ENCODE measurements at regions not wholly inside any gene's neighbourhood (a gene's known extent, or its start where the extent isn't known, plus 50 kb on each side); places are given as distances from the start of the nearest gene placed in this dataset.

DNA sequence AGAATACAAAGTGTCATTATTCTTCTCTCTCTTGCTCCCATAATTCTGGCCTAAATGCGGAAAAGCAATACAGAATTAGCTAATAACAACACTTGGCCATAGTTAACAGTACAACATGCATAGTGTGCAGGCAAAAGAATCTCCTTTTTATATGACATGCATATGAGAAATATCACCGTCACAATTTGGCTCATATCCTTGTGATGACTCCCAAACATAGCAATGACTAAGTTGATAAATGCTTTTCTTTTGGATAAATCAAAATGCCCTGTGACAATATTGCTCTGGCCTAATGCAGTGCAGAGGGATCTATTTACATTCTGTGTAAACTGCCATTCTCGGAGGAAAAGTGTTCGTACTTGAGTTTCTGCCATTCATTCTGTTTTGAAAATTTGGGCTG is 121.9 kb upstream of the GHR start:
- H3K9me3 ChIP-seq (ENCODE audit: control insufficient read depth, low read length), result peaks cover 6% of the 10 kb centered on the region
- no peak overlapping the region for H2BK12ac ChIP-seq (ENCODE audit: low read length in 2 of 2)
- H3K4me2 ChIP-seq (ENCODE audit: low read length, poor library complexity, severe bottlenecking), result no peak overlapping the region
- no peak for DNase-seq
- no peak overlapping the region for H2AFZ ChIP-seq (ENCODE audit: low read depth, low read length)
- no peak overlapping the region for H3K18ac ChIP-seq (ENCODE audit: low read depth in 1 of 2, low read length in 2 of 2)
- H3K4me3 ChIP-seq (ENCODE audit: insufficient read depth in 1 of 2, low read depth in 1 of 2, low read length in 2 of 2), result no peak overlapping the region
- no peak overlapping the region for H2BK15ac ChIP-seq (ENCODE audit: low read depth, poor library complexity, severe bottlenecking)
- H2BK5ac ChIP-seq (ENCODE audit: low read depth, low read length, poor library complexity, severe bottlenecking), result no peak overlapping the region
- H3K9ac ChIP-seq (ENCODE audit: low read length), result no peak overlapping the region
- no peaks in the 10 kb centered on the region for H3K4me1 ChIP-seq (ENCODE audit: control insufficient read depth, insufficient read depth, low read depth, low read length)
- no peaks in the 10 kb centered on the region for H3K27me3 ChIP-seq (ENCODE audit: control insufficient read depth in 1 of 2, insufficient read depth in 1 of 2, low read length in 2 of 2)
- H3K23ac ChIP-seq (ENCODE audit: low read length in 2 of 2), result no peak overlapping the region
- H3K36me3 ChIP-seq (ENCODE audit: control insufficient read depth in 1 of 2, insufficient read depth in 2 of 2, low read depth in 1 of 2, low read length in 2 of 2), result no peaks in the 10 kb centered on the region
- H3K27ac ChIP-seq (ENCODE audit: low read length, poor library complexity, severe bottlenecking), result no peak overlapping the region
- no peak overlapping the region for H2BK120ac ChIP-seq (ENCODE audit: low read depth, low read length)
- H4K91ac ChIP-seq (ENCODE audit: low read length), result no peak overlapping the region
- H2AK5ac ChIP-seq (ENCODE audit: low read length, severe bottlenecking), result no peak overlapping the region
- H3K4ac ChIP-seq (ENCODE audit: low read depth in 1 of 2, low read length in 2 of 2), result no peak overlapping the region
- 79% methylated on average over 3 of the region's 4 CpGs for WGBS
- no peaks in the 10 kb centered on the region for H3K79me1 ChIP-seq (replicated peaks; ENCODE audit: low read length, poor library complexity, severe bottlenecking)
- no peak overlapping the region for H4K8ac ChIP-seq (ENCODE audit: low read length)
- H3K14ac ChIP-seq (ENCODE audit: low read length in 2 of 2), result no peak overlapping the region

DNA sequence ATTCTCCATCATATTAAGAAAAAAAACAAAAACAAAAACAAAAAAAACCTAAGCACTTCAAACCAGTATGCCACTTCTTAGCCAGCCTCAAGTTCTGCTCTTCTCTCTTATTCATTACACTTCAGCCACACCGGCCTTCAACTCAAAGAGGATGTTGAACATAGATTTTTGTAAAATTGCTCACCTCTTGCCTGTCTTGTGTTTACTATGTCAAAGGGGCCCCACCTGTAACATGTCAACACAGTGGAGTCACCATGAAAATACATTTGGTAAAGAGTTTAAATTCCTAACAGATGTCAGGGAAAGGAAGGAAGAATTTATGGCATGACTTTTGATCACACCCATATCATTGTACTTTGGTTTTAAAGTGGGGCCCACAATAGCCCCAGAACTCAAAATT is 121.1 kb upstream of the GHR start:
- Histone ChIP-seq H3K79me1 (replicated peaks; ENCODE audit: low read length, poor library complexity, severe bottlenecking) (no peaks in the 10 kb centered on the region), H3K4ac (ENCODE audit: low read depth in 1 of 2, low read length in 2 of 2) (no peak overlapping the region), H4K91ac (ENCODE audit: low read length) (no peak overlapping the region), H3K9me3 (ENCODE audit: control insufficient read depth, low read length) (peaks cover 6% of the 10 kb centered on the region), H2AK5ac (ENCODE audit: low read length, severe bottlenecking) (no peak overlapping the region), H3K23ac (ENCODE audit: low read length in 2 of 2) (no peak overlapping the region), H3K9ac (ENCODE audit: low read length) (no peak overlapping the region), H2BK15ac (ENCODE audit: low read depth, poor library complexity, severe bottlenecking) (no peak overlapping the region), H3K27me3 (ENCODE audit: control insufficient read depth in 1 of 2, insufficient read depth in 1 of 2, low read length in 2 of 2) (no peaks in the 10 kb centered on the region), H3K4me3 (ENCODE audit: insufficient read depth in 1 of 2, low read depth in 1 of 2, low read length in 2 of 2) (no peak overlapping the region), H3K4me2 (ENCODE audit: low read length, poor library complexity, severe bottlenecking) (no peak overlapping the region), H3K18ac (ENCODE audit: low read depth in 1 of 2, low read length in 2 of 2) (no peak overlapping the region), H3K27ac (ENCODE audit: low read length, poor library complexity, severe bottlenecking) (no peak overlapping the region), H2AFZ (ENCODE audit: low read depth, low read length) (no peak overlapping the region), H4K8ac (ENCODE audit: low read length) (no peak overlapping the region), H3K14ac (ENCODE audit: low read length in 2 of 2) (no peak overlapping the region), H3K4me1 (ENCODE audit: control insufficient read depth, insufficient read depth, low read depth, low read length) (no peaks in the 10 kb centered on the region), H2BK5ac (ENCODE audit: low read depth, low read length, poor library complexity, severe bottlenecking) (no peak overlapping the region), H3K36me3 (ENCODE audit: control insufficient read depth in 1 of 2, insufficient read depth in 2 of 2, low read depth in 1 of 2, low read length in 2 of 2) (no peaks in the 10 kb centered on the region), H2BK12ac (ENCODE audit: low read length in 2 of 2) (no peak overlapping the region), H2BK120ac (ENCODE audit: low read depth, low read length) (no peak overlapping the region)
- no CpG with 5 or more reads among the region's 1 CpG for WGBS
- DNase-seq, result no peak

DNA sequence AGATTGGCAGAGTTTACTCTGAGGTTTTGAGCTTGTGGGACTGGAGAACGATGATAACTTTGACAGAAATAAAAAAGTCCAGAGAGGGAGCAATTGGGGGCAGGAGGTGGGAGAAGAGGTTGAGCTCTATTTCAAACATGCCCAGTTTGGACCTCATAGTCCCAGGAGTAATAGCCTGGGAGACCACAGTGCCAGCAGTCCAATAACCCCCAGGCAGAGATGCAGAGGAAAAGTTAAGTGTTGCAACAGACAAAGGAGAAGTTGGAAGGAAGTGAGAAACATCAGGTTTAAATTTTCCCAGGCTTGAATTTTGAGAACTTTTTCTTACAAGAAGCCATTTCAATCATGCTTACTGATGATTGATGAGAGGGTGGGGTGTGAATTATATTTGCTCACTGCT is 117.0 kb upstream of the GHR start:
- H3K18ac ChIP-seq (ENCODE audit: low read depth in 1 of 2, low read length in 2 of 2), result no peak overlapping the region
- no peak overlapping the region for H3K4me2 ChIP-seq (ENCODE audit: low read length, poor library complexity, severe bottlenecking)
- H3K14ac ChIP-seq (ENCODE audit: low read length in 2 of 2), result no peak overlapping the region
- H2BK12ac ChIP-seq (ENCODE audit: low read length in 2 of 2), result no peak overlapping the region
- H3K4me1 ChIP-seq (ENCODE audit: control insufficient read depth, insufficient read depth, low read depth, low read length), result no peaks in the 10 kb centered on the region
- H3K27ac ChIP-seq (ENCODE audit: low read length, poor library complexity, severe bottlenecking), result no peak overlapping the region
- H2BK120ac ChIP-seq (ENCODE audit: low read depth, low read length), result no peak overlapping the region
- H3K27me3 ChIP-seq (ENCODE audit: control insufficient read depth in 1 of 2, insufficient read depth in 1 of 2, low read length in 2 of 2), result no peaks in the 10 kb centered on the region
- no peaks in the 10 kb centered on the region for H3K79me1 ChIP-seq (replicated peaks; ENCODE audit: low read length, poor library complexity, severe bottlenecking)
- H2AFZ ChIP-seq (ENCODE audit: low read depth, low read length), result no peak overlapping the region
- H3K4me3 ChIP-seq (ENCODE audit: insufficient read depth in 1 of 2, low read depth in 1 of 2, low read length in 2 of 2), result no peak overlapping the region
- 84% methylated on average over 1 of the region's 1 CpG for WGBS
- H3K9ac ChIP-seq (ENCODE audit: low read length), result no peak overlapping the region
- H2BK15ac ChIP-seq (ENCODE audit: low read depth, poor library complexity, severe bottlenecking), result no peak overlapping the region
- H2AK5ac ChIP-seq (ENCODE audit: low read length, severe bottlenecking), result no peak overlapping the region
- no peak overlapping the region for H4K91ac ChIP-seq (ENCODE audit: low read length)
- no peak overlapping the region for H4K8ac ChIP-seq (ENCODE audit: low read length)
- no peaks in the 10 kb centered on the region for H3K9me3 ChIP-seq (ENCODE audit: control insufficient read depth, low read length)
- H3K4ac ChIP-seq (ENCODE audit: low read depth in 1 of 2, low read length in 2 of 2), result no peak overlapping the region
- H3K36me3 ChIP-seq (ENCODE audit: control insufficient read depth in 1 of 2, insufficient read depth in 2 of 2, low read depth in 1 of 2, low read length in 2 of 2), result no peaks in the 10 kb centered on the region
- no peak overlapping the region for H3K23ac ChIP-seq (ENCODE audit: low read length in 2 of 2)
- DNase-seq, result no peak
- no peak overlapping the region for H2BK5ac ChIP-seq (ENCODE audit: low read depth, low read length, poor library complexity, severe bottlenecking)

DNA sequence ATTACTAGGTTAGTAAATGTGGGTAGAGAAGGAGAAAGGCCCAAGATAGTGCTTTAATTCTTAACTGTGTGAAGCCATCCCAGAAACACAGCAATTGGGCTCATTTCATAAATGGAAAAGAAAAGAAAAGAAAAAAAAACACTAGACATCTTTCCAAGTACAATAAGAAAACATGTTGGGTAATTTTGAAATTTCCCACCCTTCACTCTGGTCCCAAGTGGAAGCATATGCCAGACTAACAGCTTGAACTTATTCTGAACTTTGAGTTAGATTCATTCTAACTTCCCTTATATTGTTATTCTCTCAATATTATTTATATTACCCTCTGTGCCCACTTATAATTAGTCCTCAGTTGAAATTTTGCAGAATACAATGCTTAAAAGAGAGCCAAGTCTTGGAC is 113.4 kb upstream of the GHR start:
- Histone ChIP-seq H3K9me3 (ENCODE audit: control insufficient read depth, low read length) (no peaks in the 10 kb centered on the region), H3K18ac (ENCODE audit: low read depth in 1 of 2, low read length in 2 of 2) (no peak overlapping the region), H3K4me2 (ENCODE audit: low read length, poor library complexity, severe bottlenecking) (no peak overlapping the region), H2BK12ac (ENCODE audit: low read length in 2 of 2) (no peak overlapping the region), H3K14ac (ENCODE audit: low read length in 2 of 2) (no peak overlapping the region), H3K27ac (ENCODE audit: low read length, poor library complexity, severe bottlenecking) (no peak overlapping the region), H2BK120ac (ENCODE audit: low read depth, low read length) (no peak overlapping the region), H2BK5ac (ENCODE audit: low read depth, low read length, poor library complexity, severe bottlenecking) (no peak overlapping the region), H3K23ac (ENCODE audit: low read length in 2 of 2) (no peak overlapping the region), H2BK15ac (ENCODE audit: low read depth, poor library complexity, severe bottlenecking) (no peak overlapping the region), H3K4me3 (ENCODE audit: insufficient read depth in 1 of 2, low read depth in 1 of 2, low read length in 2 of 2) (no peak overlapping the region), H3K36me3 (ENCODE audit: control insufficient read depth in 1 of 2, insufficient read depth in 2 of 2, low read depth in 1 of 2, low read length in 2 of 2) (no peaks in the 10 kb centered on the region), H2AFZ (ENCODE audit: low read depth, low read length) (no peak overlapping the region), H2AK5ac (ENCODE audit: low read length, severe bottlenecking) (no peak overlapping the region), H3K4ac (ENCODE audit: low read depth in 1 of 2, low read length in 2 of 2) (no peak overlapping the region), H4K8ac (ENCODE audit: low read length) (no peak overlapping the region), H3K9ac (ENCODE audit: low read length) (no peak overlapping the region), H3K79me1 (replicated peaks; ENCODE audit: low read length, poor library complexity, severe bottlenecking) (no peaks in the 10 kb centered on the region), H3K4me1 (ENCODE audit: control insufficient read depth, insufficient read depth, low read depth, low read length) (no peaks in the 10 kb centered on the region), H4K91ac (ENCODE audit: low read length) (no peak overlapping the region), H3K27me3 (ENCODE audit: control insufficient read depth in 1 of 2, insufficient read depth in 1 of 2, low read length in 2 of 2) (no peaks in the 10 kb centered on the region)
- DNase-seq, result no peak
